ENCODE measurements at regions not wholly inside any gene's neighbourhood (a gene's known extent, or its start where the extent isn't known, plus 50 kb on each side); places are given as distances from the start of the nearest gene placed in this dataset.

DNA sequence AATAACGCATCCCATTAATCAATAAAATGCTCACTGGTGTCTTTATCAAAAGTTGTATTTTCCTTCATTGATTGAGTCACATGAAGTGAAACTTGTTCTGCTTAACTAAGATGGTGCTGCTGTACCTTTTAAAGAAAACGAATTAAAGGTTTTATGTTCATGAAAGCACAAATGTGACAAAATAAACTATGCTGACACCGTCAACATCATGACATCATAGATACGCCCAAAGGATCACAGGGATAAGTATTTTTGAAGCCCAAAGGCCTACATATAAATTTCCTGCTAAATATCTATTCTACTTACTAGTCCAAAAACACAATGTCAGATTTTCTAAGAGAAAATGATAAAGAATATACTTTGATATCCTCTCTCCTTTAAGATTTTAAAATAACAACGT lies 94.4 kb downstream of the FAM217A start:
- Histone ChIP-seq H3K4me1 (ENCODE audit: control insufficient read depth in 2 of 2, insufficient read depth in 2 of 2, low read length in 2 of 2) (no peaks in the 10 kb centered on the region), H3K4me3 (ENCODE audit: control extremely low read depth in 1 of 5, extremely low read depth in 1 of 5, insufficient read depth in 1 of 5, low read depth in 2 of 5, low read length in 4 of 5) (no peak overlapping the region), H3K4me2 (replicated peaks; ENCODE audit: low read depth, low read length, poor library complexity, severe bottlenecking) (no peak overlapping the region), H3K27ac (ENCODE audit: low read length in 2 of 2) (no peak overlapping the region), H3K27me3 (replicated peaks in 1 of 4; ENCODE audit: control extremely low read depth in 1 of 4, control insufficient read depth in 3 of 4, insufficient read depth in 4 of 4, low read length in 3 of 4) (no peaks in the 10 kb centered on the region), H3K9ac (ENCODE audit: low read length) (no peak overlapping the region), H3K36me3 (replicated peaks in 1 of 2; ENCODE audit: control extremely low read depth in 1 of 2, control insufficient read depth in 1 of 2, extremely low read depth in 1 of 2, insufficient read depth in 2 of 2, low read length in 1 of 2) (peaks cover 0 to 8% of the 10 kb centered on the region in 2 experiments), H4K20me1 (ENCODE audit: control insufficient read depth, insufficient read depth, low read length, poor library complexity, severe bottlenecking) (peaks cover 4% of the 10 kb centered on the region), H2AFZ (ENCODE audit: insufficient read depth, low read depth, low read length, poor library complexity, severe bottlenecking) (no peak overlapping the region), H3K9me3 (ENCODE audit: control extremely low read depth in 1 of 3, control insufficient read depth in 2 of 3, insufficient read depth in 1 of 3, low read length in 2 of 3) (no peaks in the 10 kb centered on the region), H3K79me2 (ENCODE audit: control insufficient read depth, insufficient read depth, low read length) (no peaks in the 10 kb centered on the region)
- no CpG with 5 or more reads among the region's 5 CpGs for WGBS (ENCODE audit: insufficient coverage)
- Mint-ChIP-seq H3K9me3 (ENCODE audit: insufficient read depth) (no peaks in the 10 kb centered on the region), H3K27me3 (no peaks in the 10 kb centered on the region), H3K4me3 (no peak overlapping the region), H3K27ac (no peak overlapping the region), H3K4me1 (no peaks in the 10 kb centered on the region)
- POLR2A ChIA-PET, result no interaction called here
- DNase-seq (no peak), ATAC-seq (ENCODE audit: low read depth) (no peak)
- CTCF ChIA-PET, result interaction anchor here (1.0 to 1.2 kb wide), 2 partner anchors 10 to 238 kb away, joined by 3 read pairs; no protein-coding TSS in a partner anchor
- TF ChIP-seq EZH2 (IDR thresholded peaks at IDR 0.05; ENCODE audit: borderline replicate concordance, insufficient read depth, low read depth, low read length, poor library complexity, severe bottlenecking), result no peak
- TF ChIP-seq, protein P1, sequence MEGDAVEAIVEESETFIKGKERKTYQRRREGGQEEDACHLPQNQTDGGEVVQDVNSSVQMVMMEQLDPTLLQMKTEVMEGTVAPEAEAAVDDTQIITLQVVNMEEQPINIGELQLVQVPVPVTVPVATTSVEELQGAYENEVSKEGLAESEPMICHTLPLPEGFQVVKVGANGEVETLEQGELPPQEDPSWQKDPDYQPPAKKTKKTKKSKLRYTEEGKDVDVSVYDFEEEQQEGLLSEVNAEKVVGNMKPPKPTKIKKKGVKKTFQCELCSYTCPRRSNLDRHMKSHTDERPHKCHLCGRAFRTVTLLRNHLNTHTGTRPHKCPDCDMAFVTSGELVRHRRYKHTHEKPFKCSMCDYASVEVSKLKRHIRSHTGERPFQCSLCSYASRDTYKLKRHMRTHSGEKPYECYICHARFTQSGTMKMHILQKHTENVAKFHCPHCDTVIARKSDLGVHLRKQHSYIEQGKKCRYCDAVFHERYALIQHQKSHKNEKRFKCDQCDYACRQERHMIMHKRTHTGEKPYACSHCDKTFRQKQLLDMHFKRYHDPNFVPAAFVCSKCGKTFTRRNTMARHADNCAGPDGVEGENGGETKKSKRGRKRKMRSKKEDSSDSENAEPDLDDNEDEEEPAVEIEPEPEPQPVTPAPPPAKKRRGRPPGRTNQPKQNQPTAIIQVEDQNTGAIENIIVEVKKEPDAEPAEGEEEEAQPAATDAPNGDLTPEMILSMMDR (IDR thresholded peaks at IDR 0.05), result no peak
- intact Hi-C loops (cut with micrococcal nuclease), result no loop called here

DNA sequence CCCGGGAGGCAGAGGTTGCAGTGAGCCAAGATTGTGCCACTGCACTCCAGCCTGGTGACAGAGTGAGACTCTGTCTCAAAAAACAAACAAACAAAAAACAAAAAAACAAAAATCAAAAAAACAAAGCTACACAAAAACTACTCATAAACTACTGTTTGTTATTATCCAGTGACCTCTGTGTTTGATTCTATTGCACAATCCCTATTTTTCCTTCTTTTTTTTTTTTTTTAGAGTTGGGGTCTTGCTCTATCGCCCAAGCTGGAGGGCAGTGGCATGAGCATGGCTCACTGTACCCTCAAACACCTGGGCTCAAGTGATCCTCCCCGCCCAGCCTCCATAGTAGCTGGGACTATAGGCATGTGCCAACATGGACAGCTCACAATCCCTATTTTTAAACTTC lies 92.7 kb downstream of the FAM217A start:
- Histone ChIP-seq H3K4me1 (ENCODE audit: control insufficient read depth in 2 of 2, insufficient read depth in 2 of 2, low read length in 2 of 2) (peaks cover 0 to 5% of the 10 kb centered on the region in 2 donors), H2AFZ (ENCODE audit: insufficient read depth, low read depth, low read length, poor library complexity, severe bottlenecking) (no peak overlapping the region), H3K4me3 (ENCODE audit: control extremely low read depth in 1 of 5, extremely low read depth in 1 of 5, insufficient read depth in 1 of 5, low read depth in 2 of 5, low read length in 4 of 5) (no peak overlapping the region), H3K4me2 (replicated peaks; ENCODE audit: low read depth, low read length, poor library complexity, severe bottlenecking) (no peak overlapping the region), H3K9me3 (ENCODE audit: control extremely low read depth in 1 of 3, control insufficient read depth in 2 of 3, insufficient read depth in 1 of 3, low read length in 2 of 3) (no peaks in the 10 kb centered on the region), H3K79me2 (ENCODE audit: control insufficient read depth, insufficient read depth, low read length) (no peaks in the 10 kb centered on the region), H3K27ac (ENCODE audit: low read length in 2 of 2) (no peak overlapping the region), H4K20me1 (ENCODE audit: control insufficient read depth, insufficient read depth, low read length, poor library complexity, severe bottlenecking) (peaks cover 9% of the 10 kb centered on the region), H3K9ac (ENCODE audit: low read length) (no peak overlapping the region), H3K27me3 (replicated peaks in 1 of 4; ENCODE audit: control extremely low read depth in 1 of 4, control insufficient read depth in 3 of 4, insufficient read depth in 4 of 4, low read length in 3 of 4) (no peaks in the 10 kb centered on the region), H3K36me3 (replicated peaks in 1 of 2; ENCODE audit: control extremely low read depth in 1 of 2, control insufficient read depth in 1 of 2, extremely low read depth in 1 of 2, insufficient read depth in 2 of 2, low read length in 1 of 2) (peaks cover 0 to 8% of the 10 kb centered on the region in 2 experiments)
- Mint-ChIP-seq H3K4me3 (no peak overlapping the region), H3K27ac (no peak overlapping the region), H3K9me3 (ENCODE audit: insufficient read depth) (no peaks in the 10 kb centered on the region), H3K27me3 (no peaks in the 10 kb centered on the region), H3K4me1 (peaks cover 5% of the 10 kb centered on the region)
- ChIA-PET CTCF (interaction anchor here (0.7 to 1.5 kb wide), 4 partner anchors 8 to 38 kb away, joined by 3 to 9 read pairs (median 3); no protein-coding TSS in a partner anchor), POLR2A (no interaction called here)
- TF ChIP-seq, protein P1 (IDR thresholded peaks at IDR 0.05), result no peak
- no peak for TF ChIP-seq EZH2 (IDR thresholded peaks at IDR 0.05; ENCODE audit: borderline replicate concordance, insufficient read depth, low read depth, low read length, poor library complexity, severe bottlenecking)
- no peak for ATAC-seq (ENCODE audit: low read depth)
- intact Hi-C loops (cut with micrococcal nuclease), result no loop called here
- WGBS (ENCODE audit: insufficient coverage), result 85% methylated on average over 2 of the region's 3 CpGs
- DNase-seq, result no peak

Measured in B cell (primary cell).